GM12872 (cell line): ENCODE measurements at regions not wholly inside any gene's neighbourhood (a gene's known extent, or its start where the extent isn't known, plus 50 kb on each side); places are given as distances from the start of the nearest gene placed in this dataset.

Source experiments
- TF ChIP-seq, protein P1 (sequence below): IDR thresholded peaks from 3 replicates; pipeline ENCODE4 v1.5.1; 2011; ENCODE audit warnings: low read depth, mild to moderate bottlenecking, low read length, moderate library complexity; ENCODE audit not compliant: insufficient read depth

DNA sequence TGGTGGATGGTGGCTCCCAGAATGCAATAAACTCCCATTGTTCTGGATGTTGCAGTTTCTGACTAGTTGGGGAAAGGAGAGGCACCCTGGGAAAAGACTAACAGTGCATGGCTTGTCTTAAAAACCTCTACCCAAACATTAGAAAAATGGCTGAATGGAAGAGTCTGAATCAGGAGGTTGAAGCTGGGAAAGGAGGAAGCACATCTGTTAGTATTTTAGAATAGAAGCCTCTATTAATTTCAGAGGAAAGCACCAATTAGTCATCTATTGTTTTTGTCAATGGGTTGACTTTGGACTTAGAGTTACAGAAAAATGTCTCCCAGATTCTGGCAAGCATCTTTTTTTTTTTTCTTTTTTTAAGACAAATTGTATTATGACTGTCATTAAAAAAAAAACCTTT lies 56.1 kb upstream of the ELMO1 start:
- TF ChIP-seq, protein P1, sequence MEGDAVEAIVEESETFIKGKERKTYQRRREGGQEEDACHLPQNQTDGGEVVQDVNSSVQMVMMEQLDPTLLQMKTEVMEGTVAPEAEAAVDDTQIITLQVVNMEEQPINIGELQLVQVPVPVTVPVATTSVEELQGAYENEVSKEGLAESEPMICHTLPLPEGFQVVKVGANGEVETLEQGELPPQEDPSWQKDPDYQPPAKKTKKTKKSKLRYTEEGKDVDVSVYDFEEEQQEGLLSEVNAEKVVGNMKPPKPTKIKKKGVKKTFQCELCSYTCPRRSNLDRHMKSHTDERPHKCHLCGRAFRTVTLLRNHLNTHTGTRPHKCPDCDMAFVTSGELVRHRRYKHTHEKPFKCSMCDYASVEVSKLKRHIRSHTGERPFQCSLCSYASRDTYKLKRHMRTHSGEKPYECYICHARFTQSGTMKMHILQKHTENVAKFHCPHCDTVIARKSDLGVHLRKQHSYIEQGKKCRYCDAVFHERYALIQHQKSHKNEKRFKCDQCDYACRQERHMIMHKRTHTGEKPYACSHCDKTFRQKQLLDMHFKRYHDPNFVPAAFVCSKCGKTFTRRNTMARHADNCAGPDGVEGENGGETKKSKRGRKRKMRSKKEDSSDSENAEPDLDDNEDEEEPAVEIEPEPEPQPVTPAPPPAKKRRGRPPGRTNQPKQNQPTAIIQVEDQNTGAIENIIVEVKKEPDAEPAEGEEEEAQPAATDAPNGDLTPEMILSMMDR, result no peak

DNA sequence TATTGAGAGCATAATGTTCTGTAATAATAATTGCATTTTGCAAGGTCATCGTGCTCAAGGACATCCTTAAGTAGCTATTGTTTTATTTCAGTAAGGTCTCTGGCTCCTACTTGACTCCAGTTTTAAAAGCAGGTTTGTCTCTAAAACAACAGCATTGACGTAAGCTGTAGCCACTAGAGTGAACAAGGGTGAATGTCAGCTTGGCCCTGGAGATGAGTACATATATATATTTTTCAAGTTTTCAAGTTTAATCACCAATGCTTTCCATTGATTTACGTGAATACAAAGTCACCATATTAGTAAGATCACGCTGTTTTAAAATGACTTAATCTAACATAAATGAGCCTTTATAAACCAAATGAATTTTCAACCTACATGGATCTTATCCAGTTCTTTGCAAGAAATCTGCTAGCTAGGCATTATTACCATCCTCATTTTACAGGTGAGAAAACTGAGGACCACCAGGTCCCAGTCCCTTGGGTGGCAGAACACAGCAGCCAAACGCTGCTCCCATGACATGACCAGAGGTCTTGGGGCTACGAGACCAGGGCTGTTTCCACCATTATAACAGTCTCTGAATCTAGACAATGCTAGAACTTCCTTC lies 57.2 kb upstream of the ELMO1 start:
- TF ChIP-seq, protein P1, result no peak

DNA sequence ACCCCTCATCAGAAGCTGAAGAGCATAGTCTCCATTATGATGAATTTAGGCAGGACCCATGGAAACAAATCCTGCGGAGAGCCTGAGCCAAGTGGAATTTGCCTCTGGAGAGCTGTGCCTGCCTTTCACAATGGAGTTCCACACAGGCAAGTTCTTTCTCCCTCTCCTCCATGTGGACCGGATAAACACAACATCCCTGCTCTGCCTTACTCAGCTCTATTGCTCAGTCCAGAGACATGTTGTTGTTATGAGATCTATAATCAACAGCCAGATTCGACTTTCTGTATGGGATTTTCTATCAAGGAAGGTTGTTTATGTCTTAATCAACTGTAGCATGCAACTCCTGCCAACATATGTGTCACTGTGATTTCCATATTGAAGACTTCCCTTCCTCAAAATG lies 59.5 kb upstream of the ELMO1 start:
- TF ChIP-seq, protein P1, result no peak

DNA sequence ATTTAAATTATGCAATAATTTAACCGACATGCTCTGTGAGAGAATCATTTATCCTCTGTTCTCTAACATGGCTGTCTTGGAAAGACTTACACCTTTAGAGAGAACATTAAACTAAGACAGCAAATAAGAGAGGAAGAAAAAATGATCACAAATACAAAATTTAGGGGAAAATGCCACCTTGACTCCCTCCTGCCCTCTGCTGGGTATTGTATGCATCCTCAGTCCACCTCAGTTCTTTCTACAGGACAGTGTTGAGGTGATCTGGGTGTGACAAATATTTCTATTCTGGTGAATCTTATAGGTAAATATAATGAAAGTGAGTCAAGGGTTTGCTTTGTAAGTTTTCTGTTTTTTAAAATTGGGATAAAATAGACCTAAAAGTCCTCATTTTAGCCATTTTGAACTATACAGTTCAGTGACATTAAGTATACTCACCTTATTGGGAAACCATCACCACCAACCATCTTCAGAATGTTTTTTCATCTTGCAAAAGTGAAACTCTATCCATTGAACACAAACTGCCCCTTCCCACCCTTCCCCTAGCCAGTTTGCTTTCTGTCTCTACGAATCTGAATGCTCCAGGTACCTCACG lies 61.5 kb upstream of the ELMO1 start:
- TF ChIP-seq, protein P1, result peak; percentile 74

DNA sequence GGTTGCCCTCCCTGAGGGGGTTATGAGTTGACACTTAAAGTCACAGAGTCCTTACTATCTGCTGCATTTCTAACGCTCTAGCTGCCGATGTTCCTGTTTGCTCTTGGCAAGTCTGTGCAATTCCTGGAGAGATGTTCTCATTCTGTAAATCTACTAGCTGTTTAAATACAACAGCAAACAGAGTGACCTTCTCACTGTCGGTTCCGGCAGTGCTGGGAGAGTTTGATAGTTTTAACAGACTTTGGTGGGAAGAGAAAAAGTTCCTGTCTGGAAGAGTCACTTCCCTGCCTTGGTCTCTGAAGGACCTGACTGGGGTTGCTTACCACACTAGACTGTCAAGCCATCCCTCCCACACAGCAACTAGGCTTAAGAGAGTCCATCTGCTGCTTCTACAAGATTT lies 63.3 kb upstream of the ELMO1 start:
- TF ChIP-seq, protein P1, result no peak

DNA sequence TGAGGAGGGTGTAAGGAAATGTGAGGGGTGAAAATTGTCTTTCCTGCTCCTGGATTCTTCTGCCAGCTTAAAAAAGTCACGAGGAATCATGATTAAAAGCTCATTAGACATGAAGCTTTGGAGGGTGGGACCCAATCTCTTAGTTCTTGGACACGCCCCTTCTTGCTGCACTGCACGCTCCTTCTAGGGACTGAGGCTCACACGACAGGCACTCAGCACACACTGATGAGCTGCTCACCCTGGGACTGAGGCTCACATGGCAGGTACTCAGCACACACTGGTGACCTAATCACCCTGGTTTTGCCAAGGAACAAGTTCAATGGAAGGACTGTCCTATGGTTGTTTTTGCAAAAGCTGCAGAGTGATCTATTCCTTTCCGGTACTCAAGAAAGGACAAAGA lies 65.8 kb upstream of the ELMO1 start:
- TF ChIP-seq, protein P1, result no peak

DNA sequence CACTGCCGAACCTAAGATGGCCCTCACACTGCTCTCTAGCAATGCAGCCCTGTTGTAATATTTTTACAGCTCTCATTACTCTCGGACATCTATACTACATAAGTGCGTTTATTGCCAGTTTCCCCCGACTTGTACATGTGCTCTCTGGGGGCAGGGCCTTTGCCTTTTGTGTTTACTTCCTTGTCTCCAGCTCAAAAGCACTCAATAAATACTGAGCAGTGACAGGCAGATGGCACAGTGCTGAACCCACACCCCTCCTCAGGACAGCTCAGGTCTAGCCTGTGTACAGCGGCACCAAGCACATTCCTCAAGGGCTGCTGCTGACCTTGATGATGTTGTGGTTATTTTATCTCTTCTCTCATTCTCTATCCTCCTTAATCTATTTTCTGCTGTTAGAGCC lies 68.0 kb upstream of the ELMO1 start:
- TF ChIP-seq, protein P1, result no peak
